HepG2 (cell line): ENCODE measurements at regions not wholly inside any gene's neighbourhood (a gene's known extent, or its start where the extent isn't known, plus 50 kb on each side); places are given as distances from the start of the nearest gene placed in this dataset.

Experiments used
- ATAC-seq: fragments of 200-7000 bp; cut with Tn5 transposase; 3 replicates; pipeline ENCODE4 v1.9.1; 2020; ENCODE audit warnings: mild to moderate bottlenecking, moderate library complexity
- BruUV-seq: library from RNA; stranded (reverse); fragments of 400-500 nt; replicated peaks from 2 replicates; lab custom pipeline; 2021; lab: Mats Ljungman, UMichigan
- CTCF ChIA-PET: fragments of 300-600 bp; formaldehyde crosslinking; extraction: SDS; loops from one replicate; lab custom pipeline; 2021; ENCODE audit warnings: low total read pairs, inconsistent platforms, low intra/inter-chr PET ratio; lab: Yijun Ruan, JAX
- POLR2A ChIA-PET: fragments of 350-600 bp; sonication (Branson Sonifier 250); formaldehyde crosslinking; loops from one replicate; lab custom pipeline; 2020; ENCODE audit warnings: antibody characterized with exemption, inconsistent platforms; lab: Yijun Ruan, JAX
- DNase-seq: peaks from one replicate; pipeline ENCODE4 v3.0.0-alpha.2; 2015; ENCODE audit warnings: low spot score
- FAIRE-seq: peaks from 3 replicates; lab custom pipeline; 2011; peaks lifted over from hg19 to GRCh38; lab: Jason Lieb, UNC
- H2AFZ ChIP-seq: one replicate; pipeline ENCODE4 v1.6.1; 2011; ENCODE audit warnings: low read length, inconsistent platforms
- H3K27ac ChIP-seq: fragments of 300-600 bp; 3 replicates; pipeline ENCODE4 v1.8.0; 2011; ENCODE audit warnings: mixed run types, mild to moderate bottlenecking, mixed read lengths, low read length, inconsistent platforms; ENCODE audit not compliant: insufficient read depth; ENCODE audit errors: extremely low read length
- H3K27me3 ChIP-seq, 2 experiments: fragments of 200-600 bp in 1 of 2; 2 replicates in 1 of 2; 3 replicates in 1 of 2; pipeline versions ENCODE4 v1.6.0 to v1.8.0; 2011; ENCODE audit warnings: low read length in 2 of 2, mild to moderate bottlenecking in 2 of 2, moderate library complexity in 2 of 2, inconsistent platforms in 1 of 2; ENCODE audit not compliant: insufficient read depth in 2 of 2, control insufficient read depth in 1 of 2
- H3K36me3 ChIP-seq, 2 experiments: fragments of 200-600 bp in 1 of 2; replicated peaks in 1 of 2; 2 replicates in 1 of 2; 3 replicates in 1 of 2; pipeline versions ENCODE4 v1.5.1 to v1.8.0; 2011; ENCODE audit warnings: low read length in 2 of 2, inconsistent platforms in 1 of 2; ENCODE audit not compliant: insufficient read depth in 2 of 2, control insufficient read depth in 1 of 2
- H3K4me1 ChIP-seq: 2 replicates; pipeline ENCODE4 v1.5.1; 2012; ENCODE audit warnings: low read length, inconsistent platforms; ENCODE audit not compliant: insufficient read depth
- H3K4me2 ChIP-seq: 2 replicates; pipeline ENCODE4 v1.6.0; 2011; ENCODE audit warnings: low read depth, low read length, inconsistent platforms
- H3K4me3 ChIP-seq, 3 experiments: fragments of 200-600 bp in 1 of 3; sonication (generic), shearing (Covaris generic) in 1 of 3; replicated peaks in 1 of 3; 2 replicates each; pipeline ENCODE4 v1.5.1; 2011 to 2016; ENCODE audit warnings: low read length in 3 of 3, inconsistent platforms in 2 of 3, low read depth in 2 of 3, mild to moderate bottlenecking in 2 of 3, control low read depth in 1 of 3, mixed read lengths in 1 of 3; ENCODE audit not compliant: insufficient read depth in 1 of 3
- H3K79me2 ChIP-seq: one replicate; pipeline ENCODE4 v1.6.1; 2011; ENCODE audit warnings: low read length, inconsistent platforms; ENCODE audit not compliant: insufficient read depth
- H3K9ac ChIP-seq: 2 replicates; pipeline ENCODE4 v1.6.0; 2011; ENCODE audit warnings: mild to moderate bottlenecking, low read depth, low read length, inconsistent platforms; ENCODE audit not compliant: insufficient read depth
- H3K9me3 ChIP-seq: 2 replicates; pipeline ENCODE4 v1.5.1; 2012; ENCODE audit warnings: mild to moderate bottlenecking, low read length
- H4K20me1 ChIP-seq: 2 replicates; pipeline ENCODE4 v1.6.0; 2011; ENCODE audit warnings: inconsistent platforms, mild to moderate bottlenecking, low read length, moderate library complexity; ENCODE audit not compliant: insufficient read depth
- CHD4 ChIP-seq: fragments of 200-600 bp; sonication (generic); IDR thresholded peaks from 2 replicates; pipeline ENCODE4 v1.7.0; 2017; ENCODE audit warnings: mild to moderate bottlenecking, low read length, borderline replicate concordance
- KDM6A ChIP-seq: IDR thresholded peaks from 2 replicates; pipeline ENCODE4 v1.6.1; 2016; ENCODE audit warnings: low read depth
- NFIC ChIP-seq: IDR thresholded peaks from 2 replicates; pipeline ENCODE4 v1.6.1; 2012; ENCODE audit warnings: mild to moderate bottlenecking, low read length, inconsistent platforms
- NR2C2 ChIP-seq: sonication (generic); formaldehyde crosslinking; IDR thresholded peaks from 2 replicates; pipeline ENCODE4 v1.4.0; 2020; ENCODE audit warnings: missing genetic modification reagents, mild to moderate bottlenecking, moderate library complexity, borderline replicate concordance
- PREB ChIP-seq: sonication (generic); formaldehyde crosslinking; IDR thresholded peaks from 2 replicates; pipeline ENCODE4 v1.4.0; 2020; ENCODE audit warnings: missing genetic modification reagents
- TBX3 ChIP-seq: fragments of 450-650 bp; IDR thresholded peaks from 2 replicates; pipeline ENCODE4 v1.6.1; 2017; ENCODE audit warnings: antibody characterized with exemption, mild to moderate bottlenecking, inconsistent platforms, borderline replicate concordance
- TSC22D2 ChIP-seq: sonication (generic); formaldehyde crosslinking; IDR thresholded peaks from 2 replicates; pipeline ENCODE4 v1.5.1; 2020; ENCODE audit warnings: missing genetic modification reagents, mild to moderate bottlenecking, borderline replicate concordance
- ZBTB42 ChIP-seq: sonication (generic); formaldehyde crosslinking; IDR thresholded peaks from 2 replicates; pipeline ENCODE4 v1.5.0; 2020; ENCODE audit warnings: mild to moderate bottlenecking, missing genetic modification reagents
- ZFP90 ChIP-seq: sonication (generic); formaldehyde crosslinking; IDR thresholded peaks from 2 replicates; pipeline ENCODE4 v1.8.0; 2022; ENCODE audit warnings: missing genetic modification reagents, mild to moderate bottlenecking, inconsistent platforms, borderline replicate concordance
- ZFX ChIP-seq: sonication (generic); formaldehyde crosslinking; IDR thresholded peaks from 2 replicates; pipeline ENCODE4 v1.4.0; 2020; ENCODE audit warnings: mild to moderate bottlenecking, low read depth, missing genetic modification reagents, moderate library complexity
- ZNF17 ChIP-seq: sonication (generic); formaldehyde crosslinking; IDR thresholded peaks from 2 replicates; pipeline ENCODE4 v1.5.0; 2020; ENCODE audit warnings: mild to moderate bottlenecking, missing genetic modification reagents
- ZNF230 ChIP-seq: sonication (generic); formaldehyde crosslinking; IDR thresholded peaks from 2 replicates; pipeline ENCODE4 v1.4.0; 2020; ENCODE audit warnings: mild to moderate bottlenecking, missing genetic modification reagents
- ZNF337 ChIP-seq: sonication (generic); formaldehyde crosslinking; IDR thresholded peaks from 2 replicates; pipeline ENCODE4 v1.5.1; 2020; ENCODE audit warnings: missing genetic modification reagents, low read depth, mild to moderate bottlenecking, borderline replicate concordance
- ZNF510 ChIP-seq: sonication (generic); formaldehyde crosslinking; IDR thresholded peaks from 2 replicates; pipeline ENCODE4 v1.4.0; 2020; ENCODE audit warnings: low read depth, mild to moderate bottlenecking, missing genetic modification reagents
- ZNF850 ChIP-seq: sonication (generic); formaldehyde crosslinking; conservative IDR thresholded peaks from 2 replicates; pipeline ENCODE4 v1.9.0; 2021; ENCODE audit warnings: mild to moderate bottlenecking, missing genetic modification reagents
- ZNF879 ChIP-seq: sonication (generic); formaldehyde crosslinking; IDR thresholded peaks from 2 replicates; pipeline ENCODE4 v1.8.1; 2023; ENCODE audit warnings: missing genetic modification reagents
- WGBS: methylation state at CpG from one replicate; pipeline ENCODE4 v1.1.6; 2017; ENCODE audit warnings: low lambda C conversion rate; 5-methylcytosine and 5-hydroxymethylcytosine counted together
- in situ Hi-C: cut with HindIII; loops from 2 replicates; pipeline ENCODE4 v1.10.0; 2017; ENCODE audit warnings: low pct_unique_long_range_greater_than_20kb; ENCODE audit not compliant: extremely low pct_ligation_motif_present
- intact Hi-C: fragments of 100-400 bp; cut with micrococcal nuclease; formaldehyde crosslinking; loops from one replicate; pipeline ENCODE4 v1.10.0; 2022; ENCODE audit not compliant: unreplicated experiment
- TF ChIP-seq, protein P1 (sequence below): sonication (generic); formaldehyde crosslinking; IDR thresholded peaks from 2 replicates; pipeline ENCODE4 v1.5.1; 2020; ENCODE audit warnings: missing genetic modification reagents, mild to moderate bottlenecking, borderline replicate concordance

- in situ Hi-C loops, result no loop called here
- 56% methylated on average over 2 of the region's 2 CpGs for WGBS
- no peaks in the 10 kb centered on the region for H3K79me2 ChIP-seq
- no peaks in the 10 kb centered on the region for H3K36me3 ChIP-seq
- CTCF ChIA-PET, result no interaction called here
- no peak overlapping the region for H2AFZ ChIP-seq
- H4K20me1 ChIP-seq, result no peaks in the 10 kb centered on the region
- no peak overlapping the region for H3K27ac ChIP-seq
- TF ChIP-seq TSC22D2 (CRISPR knock-in tag) (no peak), ZFX (CRISPR knock-in tag) (no peak), ZNF850 (CRISPR knock-in tag) (no peak), ZFP90 (no peak), NR2C2 (no peak), ZNF17 (CRISPR knock-in tag) (no peak), NFIC (no peak), KDM6A (CRISPR knock-in tag) (no peak), CHD4 (no peak), PREB (CRISPR knock-in tag) (no peak), ZNF337 (CRISPR knock-in tag) (no peak), ZNF230 (CRISPR knock-in tag) (no peak), ZNF510 (CRISPR knock-in tag) (no peak), ZNF879 (no peak), TBX3 (no peak), ZBTB42 (CRISPR knock-in tag) (no peak)
- TF ChIP-seq, protein P1, sequence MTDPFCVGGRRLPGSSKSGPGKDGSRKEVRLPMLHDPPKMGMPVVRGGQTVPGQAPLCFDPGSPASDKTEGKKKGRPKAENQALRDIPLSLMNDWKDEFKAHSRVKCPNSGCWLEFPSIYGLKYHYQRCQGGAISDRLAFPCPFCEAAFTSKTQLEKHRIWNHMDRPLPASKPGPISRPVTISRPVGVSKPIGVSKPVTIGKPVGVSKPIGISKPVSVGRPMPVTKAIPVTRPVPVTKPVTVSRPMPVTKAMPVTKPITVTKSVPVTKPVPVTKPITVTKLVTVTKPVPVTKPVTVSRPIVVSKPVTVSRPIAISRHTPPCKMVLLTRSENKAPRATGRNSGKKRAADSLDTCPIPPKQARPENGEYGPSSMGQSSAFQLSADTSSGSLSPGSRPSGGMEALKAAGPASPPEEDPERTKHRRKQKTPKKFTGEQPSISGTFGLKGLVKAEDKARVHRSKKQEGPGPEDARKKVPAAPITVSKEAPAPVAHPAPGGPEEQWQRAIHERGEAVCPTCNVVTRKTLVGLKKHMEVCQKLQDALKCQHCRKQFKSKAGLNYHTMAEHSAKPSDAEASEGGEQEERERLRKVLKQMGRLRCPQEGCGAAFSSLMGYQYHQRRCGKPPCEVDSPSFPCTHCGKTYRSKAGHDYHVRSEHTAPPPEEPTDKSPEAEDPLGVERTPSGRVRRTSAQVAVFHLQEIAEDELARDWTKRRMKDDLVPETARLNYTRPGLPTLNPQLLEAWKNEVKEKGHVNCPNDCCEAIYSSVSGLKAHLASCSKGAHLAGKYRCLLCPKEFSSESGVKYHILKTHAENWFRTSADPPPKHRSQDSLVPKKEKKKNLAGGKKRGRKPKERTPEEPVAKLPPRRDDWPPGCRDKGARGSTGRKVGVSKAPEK (CRISPR knock-in tag), result no peak
- H3K4me3 ChIP-seq, result no peak overlapping the region
- no peak overlapping the region for H3K4me2 ChIP-seq
- no peaks in the 10 kb centered on the region for H3K9me3 ChIP-seq
- intact Hi-C loops, result no loop called here
- no TSS peak for BruUV-seq
- POLR2A ChIA-PET, result no interaction called here
- DNase-seq, result no peak
- ATAC-seq, result no peak
- no peak for FAIRE-seq
- H3K27me3 ChIP-seq, result no peaks in the 10 kb centered on the region
- no peaks in the 10 kb centered on the region for H3K4me1 ChIP-seq
- no peak overlapping the region for H3K9ac ChIP-seq
Measured at GRCh38 chr2:147696426-147696825, 148.4 kb upstream of the ACVR2A start.
